ENCODE measurements at regions not wholly inside any gene's neighbourhood (a gene's known extent, or its start where the extent isn't known, plus 50 kb on each side); places are given as distances from the start of the nearest gene placed in this dataset.

- DNase-seq: no peak
- Histone ChIP-seq H3K36me3 (no peaks in the 10 kb centered on the region), H3K4me3 (no peak overlapping the region), H3K27ac (no peak overlapping the region), H3K4me1 (no peaks in the 10 kb centered on the region), H3K9me3 (no peaks in the 10 kb centered on the region), H3K27me3 (no peaks in the 10 kb centered on the region)
- intact Hi-C loops (cut with DNase I): no loop called here
- TF ChIP-seq POLR2A (IDR thresholded peaks at IDR 0.05): no peak
- no peak for TF ChIP-seq CTCF (IDR thresholded peaks at IDR 0.05)
- no peak for ATAC-seq
- 85 to 95% (median 91%) methylated on average over 2 of the region's 2 CpGs for WGBS, 4 donors
Measured at GRCh38 chr20:11791316-11791715, 126.4 kb upstream of the BTBD3 start.

GRCh38 chr20:11791835-11792567 is 125.7 kb upstream of the BTBD3 start:
- no peaks in the 10 kb centered on the region for H3K27me3 ChIP-seq
- WGBS, 4 donors: 74 to 93% (median 83%) methylated on average over 9 of the region's 9 CpGs
- H3K9me3 ChIP-seq: no peaks in the 10 kb centered on the region
- DNase-seq: no peak
- TF ChIP-seq POLR2A (IDR thresholded peaks at IDR 0.05) (no peak), CTCF (IDR thresholded peaks at IDR 0.05) (no peak)
- no peaks in the 10 kb centered on the region for H3K4me1 ChIP-seq
- no peak overlapping the region for H3K27ac ChIP-seq
- intact Hi-C loops (cut with DNase I): no loop called here
- H3K4me3 ChIP-seq: no peak overlapping the region
- no peak for ATAC-seq
- H3K36me3 ChIP-seq: no peaks in the 10 kb centered on the region

- TF ChIP-seq CTCF (IDR thresholded peaks at IDR 0.05) (no peak), POLR2A (IDR thresholded peaks at IDR 0.05) (no peak)
Measured at GRCh38 chr20:11792568-11792953, 125.1 kb upstream of the BTBD3 start.

GRCh38 chr20:11794525-11794924 is 123.2 kb upstream of the BTBD3 start:
- Histone ChIP-seq H3K36me3 (no peaks in the 10 kb centered on the region), H3K4me3 (no peak overlapping the region), H3K4me1 (no peaks in the 10 kb centered on the region), H3K27ac (no peak overlapping the region), H3K9me3 (no peaks in the 10 kb centered on the region), H3K27me3 (no peaks in the 10 kb centered on the region)
- no peak for DNase-seq
- intact Hi-C loops (cut with DNase I): no loop called here
- no peak for ATAC-seq
- TF ChIP-seq POLR2A (IDR thresholded peaks at IDR 0.05): no peak
- TF ChIP-seq CTCF (IDR thresholded peaks at IDR 0.05): no peak
- 94 to 97% (median 94%) methylated on average over 3 of the region's 3 CpGs for WGBS, 4 donors

More at GRCh38 chr20:11792568-11792953, 125.1 kb upstream of the BTBD3 start:
- H3K4me1 ChIP-seq: no peaks in the 10 kb centered on the region
- no peak overlapping the region for H3K27ac ChIP-seq
- intact Hi-C loops (cut with DNase I): no loop called here
- no peak overlapping the region for H3K4me3 ChIP-seq
- ATAC-seq: no peak
- no peaks in the 10 kb centered on the region for H3K36me3 ChIP-seq
- no peaks in the 10 kb centered on the region for H3K9me3 ChIP-seq
- H3K27me3 ChIP-seq: no peaks in the 10 kb centered on the region
- DNase-seq: no peak
- 66 to 71% (median 70%) methylated on average over 2 of the region's 2 CpGs for WGBS, 4 donors
